Mesendoderm (in vitro differentiated cells): ENCODE measurements at regions not wholly inside any gene's neighbourhood (a gene's known extent, or its start where the extent isn't known, plus 50 kb on each side); places are given as distances from the start of the nearest gene placed in this dataset.

Source experiments
- DNase-seq: peaks from one replicate; pipeline ENCODE4 v3.0.0; 2013
- H2AK5ac ChIP-seq: 2 replicates; pipeline ENCODE4 v1.6.1; 2013; ENCODE audit warnings: low read length, inconsistent platforms
- H2BK120ac ChIP-seq: 2 replicates; pipeline ENCODE4 v1.6.1; 2013; ENCODE audit warnings: low read depth, mild to moderate bottlenecking, low read length, moderate library complexity, mixed read lengths
- H2BK15ac ChIP-seq: replicated peaks from 2 replicates; pipeline ENCODE4 v1.6.1; 2013; ENCODE audit warnings: low read depth, mild to moderate bottlenecking, moderate library complexity
- H2BK5ac ChIP-seq: 2 replicates; pipeline ENCODE4 v1.6.1; 2013; ENCODE audit warnings: low read length, inconsistent platforms
- H3K18ac ChIP-seq: 2 replicates; pipeline ENCODE4 v1.6.1; 2013; ENCODE audit warnings: mild to moderate bottlenecking, low read length, mixed read lengths
- H3K23ac ChIP-seq: one replicate; pipeline ENCODE4 v1.6.1; 2013; ENCODE audit warnings: low read length
- H3K27ac ChIP-seq: 2 replicates; pipeline ENCODE4 v1.5.1; 2013; ENCODE audit warnings: low read depth, mild to moderate bottlenecking, inconsistent platforms, low read length, moderate library complexity
- H3K27me3 ChIP-seq: 2 replicates; pipeline ENCODE4 v1.6.1; 2013; ENCODE audit warnings: low read length, control low read depth, mild to moderate bottlenecking, inconsistent platforms; ENCODE audit not compliant: insufficient read depth, poor library complexity
- H3K36me3 ChIP-seq: 2 replicates; pipeline ENCODE4 v1.6.1; 2013; ENCODE audit warnings: low read length, inconsistent platforms; ENCODE audit not compliant: control insufficient read depth, insufficient read depth
- H3K4ac ChIP-seq: one replicate; pipeline ENCODE4 v1.6.1; 2013; ENCODE audit warnings: low read depth, mild to moderate bottlenecking, low read length, moderate library complexity
- H3K4me1 ChIP-seq: 2 replicates; pipeline ENCODE4 v1.6.1; 2013; ENCODE audit warnings: low read depth, low read length, inconsistent platforms; ENCODE audit not compliant: control insufficient read depth
- H3K4me2 ChIP-seq: 2 replicates; pipeline ENCODE4 v1.6.1; 2013; ENCODE audit warnings: low read length
- H3K4me3 ChIP-seq: 2 replicates; pipeline ENCODE4 v1.5.1; 2013; ENCODE audit warnings: mild to moderate bottlenecking, low read length
- H3K56ac ChIP-seq: one replicate; pipeline ENCODE4 v1.6.1; 2013; ENCODE audit warnings: low read length
- H3K79me1 ChIP-seq: 2 replicates; pipeline ENCODE4 v1.6.1; 2013; ENCODE audit warnings: low read length, inconsistent platforms
- H3K79me2 ChIP-seq: 2 replicates; pipeline ENCODE4 v1.6.1; 2013; ENCODE audit warnings: mild to moderate bottlenecking, low read length; ENCODE audit not compliant: control insufficient read depth, insufficient read depth
- H3K9ac ChIP-seq: 2 replicates; pipeline ENCODE4 v1.6.1; 2013; ENCODE audit warnings: low read length, inconsistent platforms
- H4K5ac ChIP-seq: one replicate; pipeline ENCODE4 v1.6.1; 2013; ENCODE audit warnings: low read length
- H4K8ac ChIP-seq: one replicate; pipeline ENCODE4 v1.6.1; 2013; ENCODE audit warnings: low read depth, mild to moderate bottlenecking, control low read depth, low read length, moderate library complexity
- WGBS: extraction: QIAGEN DNeasy Blood & Tissue Kit; methylation state at CpG from one replicate; pipeline ENCODE4 v1.1.7; 2013; ENCODE audit warnings: low lambda C conversion rate, missing lambda C conversion rate; ENCODE audit not compliant: insufficient coverage; ENCODE audit errors: extremely low coverage; 5-methylcytosine and 5-hydroxymethylcytosine counted together

- H2BK120ac ChIP-seq, result no peak overlapping the region
- no peaks in the 10 kb centered on the region for H3K36me3 ChIP-seq
- no peaks in the 10 kb centered on the region for H3K79me2 ChIP-seq
- no peak overlapping the region for H3K56ac ChIP-seq
- H3K4me1 ChIP-seq, result no peaks in the 10 kb centered on the region
- H2BK5ac ChIP-seq, result no peak overlapping the region
- H3K4me2 ChIP-seq, result no peak overlapping the region
- DNase-seq, result no peak
- H3K18ac ChIP-seq, result no peak overlapping the region
- H2AK5ac ChIP-seq, result no peak overlapping the region
- no CpG with 5 or more reads among the region's 18 CpGs for WGBS
- H3K23ac ChIP-seq, result no peak overlapping the region
- no peak overlapping the region for H3K27ac ChIP-seq
- H4K5ac ChIP-seq, result no peak overlapping the region
- H3K79me1 ChIP-seq, result no peaks in the 10 kb centered on the region
- H3K9ac ChIP-seq, result no peak overlapping the region
- H3K27me3 ChIP-seq, result no peaks in the 10 kb centered on the region
- H4K8ac ChIP-seq, result no peak overlapping the region
- H2BK15ac ChIP-seq, result no peak overlapping the region
- H3K4me3 ChIP-seq, result no peak overlapping the region
- no peak overlapping the region for H3K4ac ChIP-seq
Measured at GRCh38 chr11:69357458-69358397, 63.8 kb downstream of the MYEOV start.

- Histone ChIP-seq H2BK5ac (no peak overlapping the region), H3K9ac (no peak overlapping the region), H3K36me3 (no peaks in the 10 kb centered on the region), H3K27ac (no peak overlapping the region), H4K5ac (no peak overlapping the region), H3K23ac (no peak overlapping the region), H3K27me3 (no peaks in the 10 kb centered on the region), H3K4me2 (no peak overlapping the region), H3K79me2 (no peaks in the 10 kb centered on the region), H3K4me1 (no peaks in the 10 kb centered on the region), H4K8ac (no peak overlapping the region), H3K4ac (no peak overlapping the region), H2AK5ac (no peak overlapping the region), H3K4me3 (no peak overlapping the region), H2BK120ac (no peak overlapping the region), H3K79me1 (no peaks in the 10 kb centered on the region), H3K18ac (no peak overlapping the region), H2BK15ac (no peak overlapping the region), H3K56ac (no peak overlapping the region)
- no peak for DNase-seq
- no CpG with 5 or more reads among the region's 8 CpGs for WGBS
Measured at GRCh38 chr11:69358398-69359020, 64.6 kb downstream of the MYEOV start.

- no peak overlapping the region for H2BK5ac ChIP-seq
- WGBS, result no CpG with 5 or more reads among the region's 5 CpGs
- H3K36me3 ChIP-seq, result no peaks in the 10 kb centered on the region
- H3K23ac ChIP-seq, result no peak overlapping the region
- no peak overlapping the region for H3K4me2 ChIP-seq
- no peak overlapping the region for H3K9ac ChIP-seq
- no peak overlapping the region for H2BK120ac ChIP-seq
- H3K56ac ChIP-seq, result no peak overlapping the region
- no peak overlapping the region for H4K5ac ChIP-seq
- no peaks in the 10 kb centered on the region for H3K27me3 ChIP-seq
- H3K4me3 ChIP-seq, result no peak overlapping the region
- H3K4ac ChIP-seq, result no peak overlapping the region
- no peak overlapping the region for H3K27ac ChIP-seq
- H3K79me2 ChIP-seq, result no peaks in the 10 kb centered on the region
- H3K18ac ChIP-seq, result no peak overlapping the region
- no peak overlapping the region for H4K8ac ChIP-seq
- no peak overlapping the region for H2BK15ac ChIP-seq
- H3K79me1 ChIP-seq, result no peaks in the 10 kb centered on the region
- no peaks in the 10 kb centered on the region for H3K4me1 ChIP-seq
- no peak overlapping the region for H2AK5ac ChIP-seq
- DNase-seq, result no peak
Measured at GRCh38 chr11:69359735-69360480, 66.0 kb downstream of the MYEOV start.

- H3K23ac ChIP-seq, result no peak overlapping the region
- no peaks in the 10 kb centered on the region for H3K79me1 ChIP-seq
- H2BK15ac ChIP-seq, result no peak overlapping the region
- H3K4ac ChIP-seq, result no peak overlapping the region
- no peak overlapping the region for H2AK5ac ChIP-seq
- no peaks in the 10 kb centered on the region for H3K4me1 ChIP-seq
- H3K4me2 ChIP-seq, result no peak overlapping the region
- H3K27me3 ChIP-seq, result no peaks in the 10 kb centered on the region
- DNase-seq, result no peak
- no peak overlapping the region for H2BK5ac ChIP-seq
- H3K27ac ChIP-seq, result no peak overlapping the region
- H3K79me2 ChIP-seq, result no peaks in the 10 kb centered on the region
- no peak overlapping the region for H4K8ac ChIP-seq
- no peak overlapping the region for H3K9ac ChIP-seq
- no peaks in the 10 kb centered on the region for H3K36me3 ChIP-seq
- no peak overlapping the region for H4K5ac ChIP-seq
- no peak overlapping the region for H3K18ac ChIP-seq
- H2BK120ac ChIP-seq, result no peak overlapping the region
- no peak overlapping the region for H3K56ac ChIP-seq
- WGBS, result no CpG with 5 or more reads among the region's 3 CpGs
- no peak overlapping the region for H3K4me3 ChIP-seq
Measured at GRCh38 chr11:69360606-69361005, 66.7 kb downstream of the MYEOV start.

GRCh38 chr11:69361048-69361447 lies 67.1 kb downstream of the MYEOV start:
- no peaks in the 10 kb centered on the region for H3K79me1 ChIP-seq
- H4K8ac ChIP-seq, result no peak overlapping the region
- H3K79me2 ChIP-seq, result no peaks in the 10 kb centered on the region
- no peak overlapping the region for H3K27ac ChIP-seq
- WGBS, result no CpG with 5 or more reads among the region's 6 CpGs
- no peak overlapping the region for H4K5ac ChIP-seq
- no peak overlapping the region for H3K23ac ChIP-seq
- no peak overlapping the region for H2BK15ac ChIP-seq
- H2BK120ac ChIP-seq, result no peak overlapping the region
- DNase-seq, result no peak
- no peak overlapping the region for H2AK5ac ChIP-seq
- no peak overlapping the region for H2BK5ac ChIP-seq
- H3K27me3 ChIP-seq, result no peaks in the 10 kb centered on the region
- H3K18ac ChIP-seq, result no peak overlapping the region
- no peaks in the 10 kb centered on the region for H3K4me1 ChIP-seq
- no peaks in the 10 kb centered on the region for H3K36me3 ChIP-seq
- no peak overlapping the region for H3K4ac ChIP-seq
- H3K4me2 ChIP-seq, result no peak overlapping the region
- no peak overlapping the region for H3K4me3 ChIP-seq
- H3K9ac ChIP-seq, result no peak overlapping the region
- no peak overlapping the region for H3K56ac ChIP-seq
